HG03575 (cell line): ENCODE measurements at regions not wholly inside any gene's neighbourhood (a gene's known extent, or its start where the extent isn't known, plus 50 kb on each side); places are given as distances from the start of the nearest gene placed in this dataset.

ENCODE experiments used
- ATAC-seq: cut with Tn5 transposase; IDR thresholded peaks from one replicate; pipeline ENCODE4 v1.9.1; 2021; ENCODE audit not compliant: unreplicated experiment, insufficient number of reproducible peaks, low FRiP score; ENCODE audit errors: extremely low read depth

GRCh38 chr2:226427538-226428307, 371.9 kb downstream of the IRS1 start:
- no peak for ATAC-seq

- ATAC-seq: no peak
Measured at GRCh38 chr2:226426292-226426736, 373.3 kb downstream of the IRS1 start.

- ATAC-seq: no peak
Measured at GRCh38 chr2:226424971-226425370, 374.6 kb downstream of the IRS1 start.

GRCh38 chr2:226423498-226423960, 376.1 kb downstream of the IRS1 start:
- peak; percentile 77 for ATAC-seq

- ATAC-seq: no peak
Measured at GRCh38 chr2:226420646-226421045, 379.0 kb downstream of the IRS1 start.

GRCh38 chr2:226418521-226418920, 381.1 kb downstream of the IRS1 start:
- ATAC-seq: no peak

GRCh38 chr2:226414335-226414734, 385.3 kb downstream of the IRS1 start:
- no peak for ATAC-seq

- ATAC-seq: no peak
Measured at GRCh38 chr2:226413498-226414130, 386.0 kb downstream of the IRS1 start.

GRCh38 chr2:226411727-226412360, 387.8 kb downstream of the IRS1 start:
- ATAC-seq: no peak

GRCh38 chr2:226411205-226411604, 388.4 kb downstream of the IRS1 start:
- ATAC-seq: no peak

- ATAC-seq: no peak
Measured at GRCh38 chr2:226410247-226410835, 389.3 kb downstream of the IRS1 start.

- no peak for ATAC-seq
Measured at GRCh38 chr2:226409134-226409533, 390.5 kb downstream of the IRS1 start.

- no peak for ATAC-seq
Measured at GRCh38 chr2:226408141-226408540, 391.5 kb downstream of the IRS1 start.

- ATAC-seq: no peak
Measured at GRCh38 chr2:226407135-226407534, 392.5 kb downstream of the IRS1 start.

GRCh38 chr2:226405465-226405864, 394.2 kb downstream of the IRS1 start:
- ATAC-seq: no peak

- ATAC-seq: no peak
Measured at GRCh38 chr2:226403369-226403768, 396.3 kb downstream of the IRS1 start.

- no peak for ATAC-seq
Measured at GRCh38 chr2:226399006-226399405, 400.6 kb downstream of the IRS1 start.

GRCh38 chr2:226398580-226398979, 401.0 kb downstream of the IRS1 start:
- ATAC-seq: no peak

GRCh38 chr2:226396541-226396940, 403.1 kb downstream of the IRS1 start:
- no peak for ATAC-seq

- ATAC-seq: no peak
Measured at GRCh38 chr2:226387499-226387942, 412.1 kb downstream of the IRS1 start.
